ENCODE measurements at regions not wholly inside any gene's neighbourhood (a gene's known extent, or its start where the extent isn't known, plus 50 kb on each side); places are given as distances from the start of the nearest gene placed in this dataset.

- 89% methylated on average over 3 of the region's 5 CpGs for WGBS (ENCODE audit: insufficient coverage)
- no peak for DNase-seq
- ChIA-PET CTCF (interaction anchor here (0.9 kb wide), 1 partner anchor 25 kb away, joined by 3 read pairs; no protein-coding TSS in a partner anchor), POLR2A (interaction anchor here (0.6 kb wide), 1 partner anchor 1098 kb away, joined by 4 read pairs; no protein-coding TSS in a partner anchor)
- Histone ChIP-seq H3K36me3 (ENCODE audit: control insufficient read depth in 4 of 4, insufficient read depth in 4 of 4, low read length in 3 of 4) (no peaks in the 10 kb centered on the region), H3K4me1 (ENCODE audit: control extremely low read depth in 1 of 4, control insufficient read depth in 4 of 4, insufficient read depth in 4 of 4, low read length in 3 of 4) (no peaks in the 10 kb centered on the region), H3K27ac (ENCODE audit: insufficient read depth in 1 of 2, low read depth in 1 of 2, low read length in 2 of 2, poor library complexity in 1 of 2, severe bottlenecking in 2 of 2) (no peak overlapping the region), H3K4me3 (ENCODE audit: control insufficient read depth in 1 of 7, extremely low read depth in 1 of 7, insufficient read depth in 4 of 7, low read depth in 2 of 7, low read length in 6 of 7) (no peak overlapping the region), H3K9me3 (ENCODE audit: control extremely low read depth in 1 of 5, control insufficient read depth in 4 of 5, insufficient read depth in 2 of 5, low read depth in 1 of 5, low read length in 4 of 5) (no peaks in the 10 kb centered on the region), H3K27me3 (replicated peaks in 2 of 5; ENCODE audit: control insufficient read depth in 4 of 5, insufficient read depth in 5 of 5, low read length in 4 of 5) (peaks cover 0 to 13% (median 4%) of the 10 kb centered on the region in 5 experiments)
These were observed 50.8 kb upstream of the CTNNA1 start for GRCh38 chr5:138702166-138703077.

GRCh38 chr5:138701678-138702077 lies 51.5 kb upstream of the CTNNA1 start:
- H3K27ac ChIP-seq (ENCODE audit: insufficient read depth in 1 of 2, low read depth in 1 of 2, low read length in 2 of 2, poor library complexity in 1 of 2, severe bottlenecking in 2 of 2), result no peak overlapping the region
- peaks cover 0 to 14% (median 4%) of the 10 kb centered on the region in 5 experiments for H3K27me3 ChIP-seq (replicated peaks in 2 of 5; ENCODE audit: control insufficient read depth in 4 of 5, insufficient read depth in 5 of 5, low read length in 4 of 5)
- H3K9me3 ChIP-seq (ENCODE audit: control extremely low read depth in 1 of 5, control insufficient read depth in 4 of 5, insufficient read depth in 2 of 5, low read depth in 1 of 5, low read length in 4 of 5), result no peaks in the 10 kb centered on the region
- no peaks in the 10 kb centered on the region for H3K36me3 ChIP-seq (ENCODE audit: control insufficient read depth in 4 of 4, insufficient read depth in 4 of 4, low read length in 3 of 4)
- no peak for DNase-seq
- ChIA-PET CTCF (no interaction called here), POLR2A (no interaction called here)
- H3K4me1 ChIP-seq (ENCODE audit: control extremely low read depth in 1 of 4, control insufficient read depth in 4 of 4, insufficient read depth in 4 of 4, low read length in 3 of 4), result no peaks in the 10 kb centered on the region
- no peak overlapping the region for H3K4me3 ChIP-seq (ENCODE audit: control insufficient read depth in 1 of 7, extremely low read depth in 1 of 7, insufficient read depth in 4 of 7, low read depth in 2 of 7, low read length in 6 of 7)
- 100% methylated on average over 2 of the region's 3 CpGs for WGBS (ENCODE audit: insufficient coverage)

- Histone ChIP-seq H3K4me3 (ENCODE audit: control insufficient read depth in 1 of 7, extremely low read depth in 1 of 7, insufficient read depth in 4 of 7, low read depth in 2 of 7, low read length in 6 of 7) (no peak overlapping the region), H3K9me3 (ENCODE audit: control extremely low read depth in 1 of 5, control insufficient read depth in 4 of 5, insufficient read depth in 2 of 5, low read depth in 1 of 5, low read length in 4 of 5) (no peaks in the 10 kb centered on the region)
These were observed 52.5 kb upstream of the CTNNA1 start for GRCh38 chr5:138700581-138701362.

GRCh38 chr5:138699482-138699881 lies 53.7 kb upstream of the CTNNA1 start:
- no peak overlapping the region for H3K27ac ChIP-seq (ENCODE audit: insufficient read depth in 1 of 2, low read depth in 1 of 2, low read length in 2 of 2, poor library complexity in 1 of 2, severe bottlenecking in 2 of 2)
- no peak for DNase-seq
- H3K4me1 ChIP-seq (ENCODE audit: control extremely low read depth in 1 of 4, control insufficient read depth in 4 of 4, insufficient read depth in 4 of 4, low read length in 3 of 4), result no peaks in the 10 kb centered on the region
- no peaks in the 10 kb centered on the region for H3K36me3 ChIP-seq (ENCODE audit: control insufficient read depth in 4 of 4, insufficient read depth in 4 of 4, low read length in 3 of 4)
- H3K9me3 ChIP-seq (ENCODE audit: control extremely low read depth in 1 of 5, control insufficient read depth in 4 of 5, insufficient read depth in 2 of 5, low read depth in 1 of 5, low read length in 4 of 5), result no peaks in the 10 kb centered on the region
- no peak overlapping the region for H3K4me3 ChIP-seq (ENCODE audit: control insufficient read depth in 1 of 7, extremely low read depth in 1 of 7, insufficient read depth in 4 of 7, low read depth in 2 of 7, low read length in 6 of 7)
- CTCF ChIA-PET, result interaction anchor here (1.3 kb wide), 1 partner anchor 36 kb away, joined by 3 read pairs; no protein-coding TSS in a partner anchor
- WGBS (ENCODE audit: insufficient coverage), result 100% methylated on average over 2 of the region's 2 CpGs
- POLR2A ChIA-PET, result no interaction called here
- peaks cover 0 to 10% (median 4%) of the 10 kb centered on the region in 5 experiments for H3K27me3 ChIP-seq (replicated peaks in 2 of 5; ENCODE audit: control insufficient read depth in 4 of 5, insufficient read depth in 5 of 5, low read length in 4 of 5)

More at GRCh38 chr5:138700581-138701362, 52.5 kb upstream of the CTNNA1 start:
- DNase-seq, result no peak
- Histone ChIP-seq H3K27me3 (replicated peaks in 2 of 5; ENCODE audit: control insufficient read depth in 4 of 5, insufficient read depth in 5 of 5, low read length in 4 of 5) (peaks cover 0 to 14% (median 4%) of the 10 kb centered on the region in 5 experiments), H3K4me1 (ENCODE audit: control extremely low read depth in 1 of 4, control insufficient read depth in 4 of 4, insufficient read depth in 4 of 4, low read length in 3 of 4) (no peaks in the 10 kb centered on the region), H3K27ac (ENCODE audit: insufficient read depth in 1 of 2, low read depth in 1 of 2, low read length in 2 of 2, poor library complexity in 1 of 2, severe bottlenecking in 2 of 2) (no peak overlapping the region), H3K36me3 (ENCODE audit: control insufficient read depth in 4 of 4, insufficient read depth in 4 of 4, low read length in 3 of 4) (no peaks in the 10 kb centered on the region)
- WGBS (ENCODE audit: insufficient coverage), result 100% methylated on average over 1 of the region's 8 CpGs
- ChIA-PET CTCF (no interaction called here), POLR2A (no interaction called here)

GRCh38 chr5:138698713-138699112 lies 54.5 kb upstream of the CTNNA1 start:
- Histone ChIP-seq H3K27ac (ENCODE audit: insufficient read depth in 1 of 2, low read depth in 1 of 2, low read length in 2 of 2, poor library complexity in 1 of 2, severe bottlenecking in 2 of 2) (no peak overlapping the region), H3K9me3 (ENCODE audit: control extremely low read depth in 1 of 5, control insufficient read depth in 4 of 5, insufficient read depth in 2 of 5, low read depth in 1 of 5, low read length in 4 of 5) (no peaks in the 10 kb centered on the region), H3K4me3 (ENCODE audit: control insufficient read depth in 1 of 7, extremely low read depth in 1 of 7, insufficient read depth in 4 of 7, low read depth in 2 of 7, low read length in 6 of 7) (no peak overlapping the region), H3K36me3 (ENCODE audit: control insufficient read depth in 4 of 4, insufficient read depth in 4 of 4, low read length in 3 of 4) (no peaks in the 10 kb centered on the region), H3K27me3 (replicated peaks in 2 of 5; ENCODE audit: control insufficient read depth in 4 of 5, insufficient read depth in 5 of 5, low read length in 4 of 5) (peaks cover 0 to 11% (median 4%) of the 10 kb centered on the region in 5 experiments), H3K4me1 (ENCODE audit: control extremely low read depth in 1 of 4, control insufficient read depth in 4 of 4, insufficient read depth in 4 of 4, low read length in 3 of 4) (no peaks in the 10 kb centered on the region)
- CTCF ChIA-PET, result interaction anchor here (1.3 kb wide), 1 partner anchor 35 kb away, joined by 3 read pairs; no protein-coding TSS in a partner anchor
- peak in 1 of 3 donors; percentile 19 for DNase-seq
- POLR2A ChIA-PET, result no interaction called here
- WGBS (ENCODE audit: insufficient coverage), result 80% methylated on average over 1 of the region's 5 CpGs

- H3K9me3 ChIP-seq (ENCODE audit: control extremely low read depth in 1 of 5, control insufficient read depth in 4 of 5, insufficient read depth in 2 of 5, low read depth in 1 of 5, low read length in 4 of 5), result no peaks in the 10 kb centered on the region
- no peak overlapping the region for H3K27ac ChIP-seq (ENCODE audit: insufficient read depth in 1 of 2, low read depth in 1 of 2, low read length in 2 of 2, poor library complexity in 1 of 2, severe bottlenecking in 2 of 2)
- ChIA-PET CTCF (no interaction called here), POLR2A (no interaction called here)
- H3K4me3 ChIP-seq (ENCODE audit: control insufficient read depth in 1 of 7, extremely low read depth in 1 of 7, insufficient read depth in 4 of 7, low read depth in 2 of 7, low read length in 6 of 7), result no peak overlapping the region
- no peaks in the 10 kb centered on the region for H3K36me3 ChIP-seq (ENCODE audit: control insufficient read depth in 4 of 4, insufficient read depth in 4 of 4, low read length in 3 of 4)
- WGBS (ENCODE audit: insufficient coverage), result 85% methylated on average over 6 of the region's 7 CpGs
- H3K27me3 ChIP-seq (replicated peaks in 2 of 5; ENCODE audit: control insufficient read depth in 4 of 5, insufficient read depth in 5 of 5, low read length in 4 of 5), result peaks cover 0 to 8% (median 3%) of the 10 kb centered on the region in 5 experiments
- no peaks in the 10 kb centered on the region for H3K4me1 ChIP-seq (ENCODE audit: control extremely low read depth in 1 of 4, control insufficient read depth in 4 of 4, insufficient read depth in 4 of 4, low read length in 3 of 4)
- DNase-seq, result no peak
These were observed 55.4 kb upstream of the CTNNA1 start for GRCh38 chr5:138697720-138698360.
